GM13976 (cell line): ENCODE measurements at regions not wholly inside any gene's neighbourhood (a gene's known extent, or its start where the extent isn't known, plus 50 kb on each side); places are given as distances from the start of the nearest gene placed in this dataset.

Experiments used
- DNase-seq: peaks from one replicate; pipeline ENCODE4 v3.0.0; 2012; ENCODE audit warnings: low spot score
- CTCF ChIP-seq: IDR thresholded peaks from 2 replicates; pipeline ENCODE4 v1.5.1; 2012; ENCODE audit warnings: borderline replicate concordance, mild to moderate bottlenecking; ENCODE audit not compliant: insufficient read depth; ENCODE audit errors: extremely low read depth, missing control alignments, control extremely low read depth
- in situ Hi-C: fragments of 300-500 bp; cut with MboI; formaldehyde crosslinking; loops from one replicate; pipeline ENCODE4 v1.12.0; 2022; ENCODE audit warnings: low sequenced_read_pairs, mixed read lengths, inconsistent platforms; ENCODE audit not compliant: unreplicated experiment

DNA sequence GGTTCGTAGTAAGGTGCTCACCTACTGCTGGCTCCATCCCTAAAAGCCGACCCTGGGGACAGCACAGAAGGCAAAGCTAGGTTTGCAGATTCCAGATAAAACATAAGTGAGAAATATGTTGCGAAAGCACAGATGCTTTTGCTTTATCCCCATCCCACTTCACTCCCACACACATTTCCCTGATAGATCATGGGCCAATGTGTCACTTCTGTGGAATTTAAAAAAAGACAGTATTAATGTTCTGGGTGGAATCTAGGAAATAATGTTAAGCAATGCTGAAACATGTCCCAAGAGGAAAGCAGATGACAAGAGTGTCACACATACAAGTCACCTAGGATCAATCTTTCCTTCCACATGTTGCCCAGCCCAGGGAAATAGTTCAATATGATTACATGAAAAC, 661.0 kb upstream of the MIR17HG start:
- TF ChIP-seq CTCF = no peak
- in situ Hi-C loops = no loop called here

GRCh38 chr13:90689111-90689510, 658.4 kb upstream of the MIR17HG start:
- no peak for DNase-seq
- TF ChIP-seq CTCF = no peak
- in situ Hi-C loops = no loop called here

More for the DNA sequence above, 661.0 kb upstream of the MIR17HG start:
- no peak for DNase-seq

DNA sequence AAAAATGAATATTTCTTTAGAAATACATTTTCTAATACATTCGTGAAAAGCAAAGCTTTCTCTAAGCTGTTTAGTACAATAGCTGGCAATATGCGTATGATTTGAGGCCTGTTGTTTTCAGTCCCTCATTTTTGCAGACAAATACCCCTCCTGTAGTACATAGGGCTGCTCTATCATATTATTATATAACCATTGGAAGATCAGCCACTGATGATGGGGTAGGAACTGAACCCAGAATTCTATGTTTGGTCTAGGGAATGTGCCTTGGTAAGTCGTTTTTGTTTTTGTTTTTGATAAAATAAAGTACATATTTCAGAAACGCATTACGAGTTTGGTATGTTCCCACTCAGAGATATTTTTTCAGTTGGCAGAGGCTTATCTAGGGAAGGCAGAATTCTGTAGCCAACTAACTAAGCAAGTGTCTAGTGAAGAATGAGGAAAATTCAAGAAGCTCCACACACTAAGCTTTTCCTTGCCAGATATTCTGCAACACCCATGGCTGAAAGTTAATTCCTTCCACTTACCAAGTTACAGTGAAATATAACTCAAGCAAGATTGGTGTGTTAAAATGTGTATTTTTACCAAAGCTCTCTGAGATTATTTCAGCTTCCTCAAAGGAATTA, 656.9 kb upstream of the MIR17HG start:
- no peak for TF ChIP-seq CTCF

DNA sequence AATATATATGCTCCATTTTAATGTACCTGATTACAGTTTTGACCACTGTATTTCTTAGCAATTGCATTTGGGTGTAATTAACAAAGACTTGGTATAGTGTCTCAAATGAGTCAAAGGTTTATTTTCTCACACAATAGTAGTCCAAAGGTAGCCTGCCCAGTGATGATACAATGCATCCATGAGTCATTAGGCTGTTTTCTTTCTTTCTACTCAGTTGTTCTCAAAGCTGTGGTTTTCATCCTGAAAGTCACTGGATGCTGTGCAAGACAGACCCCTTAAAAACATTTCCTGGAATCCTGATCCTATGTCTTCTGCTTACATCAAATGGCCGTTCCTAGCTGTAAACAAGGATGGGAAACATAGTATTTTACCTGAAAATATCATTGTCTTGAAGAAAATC, 651.2 kb upstream of the MIR17HG start:
- DNase-seq = no peak
- no peak for TF ChIP-seq CTCF
- in situ Hi-C loops = no loop called here

More for the DNA sequence above, 656.9 kb upstream of the MIR17HG start:
- in situ Hi-C loops = no loop called here
- no peak for DNase-seq

GRCh38 chr13:90696656-90697055, 650.8 kb upstream of the MIR17HG start:
- DNase-seq = no peak
- in situ Hi-C loops = no loop called here
- no peak for TF ChIP-seq CTCF

- no peak for TF ChIP-seq CTCF
- DNase-seq = no peak
- in situ Hi-C loops = no loop called here
Measured at GRCh38 chr13:90700340-90700739, 647.1 kb upstream of the MIR17HG start.
